Tibial artery (tissue), 4 donors: ENCODE measurements at regions not wholly inside any gene's neighbourhood (a gene's known extent, or its start where the extent isn't known, plus 50 kb on each side); places are given as distances from the start of the nearest gene placed in this dataset.

Experiments used
- DNase-seq, 2 donors: peaks; one replicate each; pipeline ENCODE4 v3.0.0-alpha.2; 2019
- H3K27ac ChIP-seq, 2 donors: fragments of 200-600 bp; sonication (generic) in 1 of 2; 1 replicate in 1 of 2; 2 replicates in 1 of 2; pipeline ENCODE4 v1.5.1; 2018 to 2019; ENCODE audit warnings: mild to moderate bottlenecking in 1 of 2
- H3K27me3 ChIP-seq, 2 donors: fragments of 200-600 bp; sonication (generic) in 1 of 2; one replicate each; pipeline versions ENCODE4 v1.5.1 to v1.6.0; 2016 to 2019
- H3K36me3 ChIP-seq, 3 donors: fragments of 200-600 bp; sonication (generic) in 2 of 3; one replicate each; pipeline ENCODE4 v1.5.1; 2016 to 2019; ENCODE audit warnings: mild to moderate bottlenecking in 2 of 3
- H3K4me1 ChIP-seq, 4 donors: fragments of 200-600 bp; sonication (generic) in 2 of 4; 1 replicate in 3 of 4; 2 replicates in 1 of 4; pipeline ENCODE4 v1.5.1; 2016 to 2019
- H3K4me3 ChIP-seq, 2 donors: fragments of 200-600 bp; sonication (generic) in 1 of 2; 1 replicate in 1 of 2; 2 replicates in 1 of 2; pipeline ENCODE4 v1.5.1; 2018 to 2019; ENCODE audit warnings: mild to moderate bottlenecking in 2 of 2
- H3K9me3 ChIP-seq, 3 donors: fragments of 200-600 bp; sonication (generic) in 1 of 3; one replicate each; pipeline ENCODE4 v1.5.1; 2016 to 2019
- intact Hi-C: fragments of 100-400 bp; cut with DNase I; formaldehyde crosslinking; loops from one replicate; pipeline ENCODE4 v1.15.0; 2023; ENCODE audit warnings: low total_unique reads
- TF ChIP-seq, protein P1 (sequence below), 2 experiments: fragments of 200-600 bp in 1 of 2; fragments of 450-650 bp in 1 of 2; IDR thresholded peaks; one replicate each; pipeline ENCODE4 v1.5.1; 2017 to 2019; ENCODE audit warnings: antibody characterized with exemption in 2 of 2, mild to moderate bottlenecking in 1 of 2, moderate library complexity in 1 of 2

DNA sequence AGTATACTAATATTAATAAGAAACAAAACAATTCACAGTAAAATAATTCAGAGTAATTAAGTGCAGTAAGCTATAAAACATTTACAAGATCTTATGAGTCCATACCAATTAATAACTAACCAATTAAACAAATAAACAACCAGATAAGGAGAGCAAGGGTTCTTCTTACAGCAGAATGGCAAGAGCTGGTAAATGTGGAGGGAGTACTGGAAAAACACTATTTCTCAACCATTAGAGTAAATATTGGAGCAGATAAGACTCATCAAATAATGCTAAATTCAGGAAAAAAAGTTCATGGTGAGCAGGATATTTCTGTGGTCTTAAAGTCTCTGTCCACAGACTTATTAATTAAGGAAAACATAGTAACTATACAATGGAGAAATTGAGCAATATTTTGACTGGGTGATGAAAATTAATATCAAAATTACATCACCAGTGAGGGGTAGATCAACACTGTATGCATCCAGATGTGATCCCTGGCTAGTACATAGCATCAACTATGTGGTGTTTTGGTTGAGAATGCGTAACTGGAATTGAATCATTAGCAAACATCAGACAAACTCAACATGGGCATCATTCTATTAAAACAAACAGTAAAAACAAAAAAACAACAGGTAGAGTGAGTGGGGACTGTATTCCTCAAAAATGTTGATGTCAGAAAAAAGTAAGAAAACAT, 1376.7 kb downstream of the PCDH19 start:
- TF ChIP-seq, protein P1, sequence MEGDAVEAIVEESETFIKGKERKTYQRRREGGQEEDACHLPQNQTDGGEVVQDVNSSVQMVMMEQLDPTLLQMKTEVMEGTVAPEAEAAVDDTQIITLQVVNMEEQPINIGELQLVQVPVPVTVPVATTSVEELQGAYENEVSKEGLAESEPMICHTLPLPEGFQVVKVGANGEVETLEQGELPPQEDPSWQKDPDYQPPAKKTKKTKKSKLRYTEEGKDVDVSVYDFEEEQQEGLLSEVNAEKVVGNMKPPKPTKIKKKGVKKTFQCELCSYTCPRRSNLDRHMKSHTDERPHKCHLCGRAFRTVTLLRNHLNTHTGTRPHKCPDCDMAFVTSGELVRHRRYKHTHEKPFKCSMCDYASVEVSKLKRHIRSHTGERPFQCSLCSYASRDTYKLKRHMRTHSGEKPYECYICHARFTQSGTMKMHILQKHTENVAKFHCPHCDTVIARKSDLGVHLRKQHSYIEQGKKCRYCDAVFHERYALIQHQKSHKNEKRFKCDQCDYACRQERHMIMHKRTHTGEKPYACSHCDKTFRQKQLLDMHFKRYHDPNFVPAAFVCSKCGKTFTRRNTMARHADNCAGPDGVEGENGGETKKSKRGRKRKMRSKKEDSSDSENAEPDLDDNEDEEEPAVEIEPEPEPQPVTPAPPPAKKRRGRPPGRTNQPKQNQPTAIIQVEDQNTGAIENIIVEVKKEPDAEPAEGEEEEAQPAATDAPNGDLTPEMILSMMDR (IDR thresholded peaks at IDR 0.05) = no peak
- Histone ChIP-seq H3K9me3 (no peaks in the 10 kb centered on the region), H3K4me1 (no peaks in the 10 kb centered on the region), H3K27ac (no peak overlapping the region), H3K4me3 (no peak overlapping the region), H3K36me3 (no peaks in the 10 kb centered on the region), H3K27me3 (no peaks in the 10 kb centered on the region)
- no peak for DNase-seq
- intact Hi-C loops = no loop called here

DNA sequence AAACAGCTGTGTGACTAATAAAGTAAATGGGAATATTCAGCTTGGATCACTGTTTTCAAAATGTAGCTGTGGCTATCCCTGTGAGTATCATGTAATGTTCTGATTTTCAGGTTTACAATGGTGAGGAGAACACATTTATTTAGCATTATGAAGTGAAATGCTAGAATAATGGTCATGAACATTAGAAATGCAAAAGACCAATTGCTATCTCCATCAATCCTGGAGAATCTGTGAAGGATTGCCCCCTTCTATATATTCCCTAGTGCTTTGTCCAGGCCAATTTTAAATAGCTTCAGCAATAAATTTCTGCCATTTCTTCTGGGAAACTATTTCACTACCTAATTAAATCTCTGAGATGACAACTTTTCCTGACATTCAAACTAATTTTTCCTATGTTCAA, 1399.1 kb downstream of the PCDH19 start:
- Histone ChIP-seq H3K9me3 (peaks cover 0 to 3% (median 0%) of the 10 kb centered on the region in 3 donors), H3K4me1 (no peaks in the 10 kb centered on the region), H3K4me3 (no peak overlapping the region), H3K27me3 (no peaks in the 10 kb centered on the region), H3K36me3 (no peaks in the 10 kb centered on the region), H3K27ac (no peak overlapping the region)
- no peak for DNase-seq
- intact Hi-C loops = no loop called here
- TF ChIP-seq, protein P1 (IDR thresholded peaks at IDR 0.05) = no peak

- no peaks in the 10 kb centered on the region for H3K4me1 ChIP-seq
- no peak overlapping the region for H3K4me3 ChIP-seq
- peaks cover 0 to 5% (median 0%) of the 10 kb centered on the region in 3 donors for H3K9me3 ChIP-seq
- no peaks in the 10 kb centered on the region for H3K27me3 ChIP-seq
- no peak overlapping the region for H3K27ac ChIP-seq
- no peak for DNase-seq
- intact Hi-C loops = no loop called here
- no peaks in the 10 kb centered on the region for H3K36me3 ChIP-seq
- TF ChIP-seq, protein P1 (IDR thresholded peaks at IDR 0.05) = no peak
Measured at GRCh38 chrX:99001286-99001685, 1408.8 kb downstream of the PCDH19 start.

GRCh38 chrX:98962996-98963395, 1447.1 kb downstream of the PCDH19 start:
- intact Hi-C loops = no loop called here
- no peak for DNase-seq
- TF ChIP-seq, protein P1 (IDR thresholded peaks at IDR 0.05) = no peak

DNA sequence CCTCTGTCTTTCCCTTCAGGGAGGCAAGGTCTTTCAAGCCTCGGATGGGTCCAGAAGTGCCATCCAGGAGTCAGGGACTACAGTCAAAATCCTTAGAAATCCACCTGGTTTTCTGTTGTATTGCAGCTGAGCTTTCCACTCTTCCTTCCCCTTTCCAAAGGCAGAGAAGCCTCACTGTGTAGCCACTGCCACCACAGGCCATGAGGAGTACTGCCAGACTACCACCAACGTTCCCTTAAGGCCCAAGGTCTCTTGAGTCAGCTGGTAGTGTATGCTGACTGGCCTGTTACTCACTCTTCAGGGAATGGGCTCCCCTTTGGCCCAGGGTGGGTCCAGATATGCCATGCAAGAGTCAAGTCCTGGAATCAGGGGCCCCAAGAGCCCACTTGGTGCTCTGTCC, 1454.1 kb downstream of the PCDH19 start:
- H3K4me1 ChIP-seq = no peaks in the 10 kb centered on the region
- H3K27me3 ChIP-seq = no peaks in the 10 kb centered on the region
- intact Hi-C loops = no loop called here
- no peak overlapping the region for H3K27ac ChIP-seq
- no peak overlapping the region for H3K4me3 ChIP-seq
- H3K36me3 ChIP-seq = no peaks in the 10 kb centered on the region
- H3K9me3 ChIP-seq = peaks cover 0 to 10% (median 0%) of the 10 kb centered on the region in 3 donors
- DNase-seq = no peak
- TF ChIP-seq, protein P1 (IDR thresholded peaks at IDR 0.05) = no peak

More at GRCh38 chrX:98962996-98963395, 1447.1 kb downstream of the PCDH19 start:
- Histone ChIP-seq H3K27ac (no peak overlapping the region), H3K4me3 (no peak overlapping the region), H3K36me3 (no peaks in the 10 kb centered on the region), H3K27me3 (no peaks in the 10 kb centered on the region), H3K9me3 (no peaks in the 10 kb centered on the region), H3K4me1 (no peaks in the 10 kb centered on the region)
